Suppressor macrophage treated with lipopolysaccharide for 4 hours (primary cell): ENCODE measurements at regions not wholly inside any gene's neighbourhood (a gene's known extent, or its start where the extent isn't known, plus 50 kb on each side); places are given as distances from the start of the nearest gene placed in this dataset.

Experiments used
- DNase-seq: peaks from one replicate; pipeline ENCODE4 v3.0.0-alpha.2; 2020

DNA sequence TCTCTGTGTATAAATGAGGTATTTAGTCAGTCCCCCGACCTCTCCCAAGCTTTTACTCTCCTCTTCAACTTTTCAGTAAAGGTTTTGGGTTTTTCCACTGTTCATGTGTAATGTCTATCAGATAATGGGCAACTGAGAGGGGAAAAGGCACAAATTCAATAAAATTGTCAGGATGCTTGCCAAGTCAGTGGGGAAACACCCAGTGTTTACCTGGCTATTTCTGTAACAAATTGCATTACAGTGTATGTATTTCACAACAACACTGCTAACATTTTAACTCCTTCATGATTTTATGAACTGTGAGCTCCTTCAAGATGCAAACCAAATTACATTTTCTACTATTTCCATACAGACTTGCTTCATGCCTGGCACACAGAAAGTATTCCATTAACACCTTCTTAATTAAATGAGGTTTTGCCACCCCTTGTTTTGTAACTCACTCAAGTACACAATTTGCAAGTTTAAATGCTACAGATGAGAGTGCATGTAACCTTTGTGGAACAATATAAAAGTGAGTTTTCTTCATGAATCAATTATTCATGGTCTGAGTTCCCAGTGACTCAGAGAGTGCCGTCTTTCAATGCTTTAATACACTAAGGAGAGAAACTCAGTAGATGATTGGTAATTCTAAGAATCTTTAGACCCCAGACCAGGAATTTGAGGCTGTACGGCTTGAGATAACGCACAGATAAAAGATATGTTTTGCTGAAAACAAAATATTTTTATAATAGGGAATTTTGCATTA, 149.8 kb upstream of the TLL1 start:
- DNase-seq = no peak

DNA sequence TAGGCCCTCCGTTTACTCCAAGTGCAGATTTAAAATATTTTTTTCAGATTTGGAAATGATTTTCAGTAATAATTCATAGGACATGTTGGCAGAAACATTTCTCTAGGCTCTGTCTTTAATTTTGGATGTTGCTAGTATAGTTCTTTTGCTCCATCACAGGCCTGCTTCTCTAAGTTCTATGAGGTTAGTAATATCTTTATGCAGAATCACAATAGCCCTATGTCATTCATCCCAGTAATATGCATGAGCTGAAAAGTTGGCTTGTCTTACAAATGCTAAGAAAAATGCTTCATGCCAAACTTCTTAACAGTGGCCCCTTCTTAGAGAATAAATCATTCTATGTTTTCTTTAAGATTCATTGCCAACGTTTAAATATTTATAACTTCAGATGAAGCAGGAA, 148.3 kb upstream of the TLL1 start:
- no peak for DNase-seq

DNA sequence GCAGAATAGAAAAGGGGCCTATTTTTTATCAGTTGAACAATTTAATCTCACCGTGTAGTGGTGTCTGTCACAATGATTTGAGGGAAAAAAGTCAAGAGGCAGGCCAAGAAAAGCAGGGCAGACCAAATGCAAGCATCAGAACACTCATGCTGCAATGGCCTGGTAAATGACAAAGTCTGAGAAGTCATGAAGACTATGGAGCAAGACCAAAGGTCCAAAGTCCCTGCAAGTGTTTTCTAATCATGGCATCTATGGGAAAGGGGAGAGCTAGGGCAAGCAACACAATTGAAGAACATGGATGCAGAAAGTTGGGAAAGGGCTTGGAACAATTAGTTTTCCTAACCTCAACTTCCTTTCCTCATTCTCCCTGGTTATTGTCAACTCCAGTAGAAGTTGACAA, 147.7 kb upstream of the TLL1 start:
- DNase-seq = no peak

DNA sequence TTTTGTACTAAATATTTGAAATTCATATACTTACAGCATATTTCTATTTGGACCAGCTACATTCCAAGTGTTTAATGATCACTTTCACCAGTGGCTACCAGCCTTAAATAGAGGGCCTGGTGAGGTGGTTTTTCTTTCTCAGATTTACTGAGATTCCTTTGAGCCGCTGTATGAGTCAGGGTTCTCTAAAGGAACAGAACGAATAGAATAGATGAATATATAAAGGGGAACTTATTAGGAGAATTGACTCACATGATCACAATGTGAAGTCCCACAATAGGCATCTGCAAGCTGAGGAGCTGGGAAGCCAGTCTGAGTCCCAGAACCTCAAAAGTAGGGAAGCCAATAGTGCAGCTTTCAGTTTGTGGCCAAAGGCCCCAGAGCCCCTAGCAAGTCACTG, 146.2 kb upstream of the TLL1 start:
- DNase-seq = no peak

DNA sequence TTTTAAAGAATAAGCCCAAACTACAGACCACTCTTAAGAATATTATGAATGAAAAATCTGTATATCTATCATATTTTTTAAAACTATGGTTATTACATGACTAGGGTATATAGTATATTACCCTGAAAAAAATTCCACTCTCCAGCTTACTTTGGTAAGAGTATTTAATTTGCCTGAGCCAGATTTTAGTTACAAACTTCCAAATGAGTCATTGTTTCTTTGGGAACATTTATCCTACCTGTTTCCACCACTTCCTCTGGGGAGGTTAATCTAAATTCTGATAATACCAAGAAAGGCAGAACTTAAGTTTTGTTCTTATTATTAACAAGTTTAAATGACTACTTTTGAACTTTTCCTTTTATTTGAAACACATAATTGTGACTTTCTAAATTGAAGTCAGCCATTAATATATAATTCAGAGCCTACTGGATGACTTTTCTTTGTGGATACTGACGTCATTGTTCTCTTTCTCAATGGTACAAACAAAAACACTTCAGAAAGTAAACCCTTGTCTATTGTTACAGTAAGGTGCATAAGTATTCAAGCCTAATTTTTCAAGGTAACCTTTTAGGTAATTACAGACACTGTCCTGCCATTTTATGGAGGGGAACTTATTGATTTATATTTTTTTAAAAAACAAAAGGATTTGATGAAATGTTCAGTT, 135.6 kb upstream of the TLL1 start:
- DNase-seq = no peak

DNA sequence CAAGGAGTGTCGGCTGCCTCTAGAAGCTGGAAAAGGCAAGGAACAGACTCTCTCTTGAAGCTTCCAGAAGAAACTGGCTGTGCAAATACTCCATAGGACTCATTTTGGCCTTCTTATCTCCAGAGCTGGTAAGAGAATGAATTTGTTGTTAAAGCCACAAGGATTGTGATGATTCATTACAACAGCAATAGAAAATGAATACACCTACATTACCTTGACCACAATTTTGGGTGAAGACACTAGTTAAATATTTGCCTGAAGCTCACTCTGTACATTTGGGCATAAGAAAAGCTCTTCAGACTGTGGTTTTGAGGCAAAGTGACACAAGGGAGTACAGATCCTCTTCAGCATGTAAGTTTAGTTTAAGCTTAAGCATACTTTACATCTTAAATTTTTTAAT, 134.5 kb upstream of the TLL1 start:
- no peak for DNase-seq

DNA sequence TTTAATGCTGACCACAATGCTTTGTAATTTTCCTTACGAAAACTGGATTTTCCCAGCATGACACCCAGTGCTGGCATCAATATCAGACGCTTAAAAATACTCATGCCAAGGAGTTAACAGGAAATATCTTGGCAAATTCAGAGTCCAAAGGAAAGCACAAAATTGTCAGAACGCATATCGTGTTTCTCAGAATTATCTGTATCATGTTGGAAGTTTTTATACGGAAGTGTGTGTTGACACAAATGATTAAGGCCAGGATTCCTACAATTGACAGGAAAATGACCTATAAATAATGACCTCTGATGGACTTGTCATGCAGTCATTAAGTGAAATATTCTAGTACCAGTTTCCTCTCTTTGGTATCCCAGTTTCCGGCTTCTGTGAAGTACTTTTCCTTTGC, 132.1 kb upstream of the TLL1 start:
- DNase-seq = no peak

DNA sequence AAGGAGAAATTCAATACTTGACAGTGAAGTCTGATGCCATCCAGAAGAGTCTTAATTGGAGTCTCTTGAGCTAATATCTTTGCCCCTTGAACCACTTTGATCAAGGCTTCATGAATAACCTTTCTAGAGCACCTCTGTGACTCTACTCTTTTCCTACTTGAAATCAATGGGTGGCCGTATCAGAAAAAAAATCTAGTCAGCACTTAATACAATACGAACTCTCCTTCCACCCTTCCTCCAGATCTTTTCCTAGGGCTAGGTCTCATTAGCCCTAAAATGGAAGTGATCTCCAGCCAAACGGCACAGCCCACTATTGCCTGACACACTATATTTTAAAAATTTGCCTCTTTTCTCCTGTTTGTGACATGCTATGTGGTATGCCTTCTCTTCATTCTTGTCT, 129.6 kb upstream of the TLL1 start:
- no peak for DNase-seq

DNA sequence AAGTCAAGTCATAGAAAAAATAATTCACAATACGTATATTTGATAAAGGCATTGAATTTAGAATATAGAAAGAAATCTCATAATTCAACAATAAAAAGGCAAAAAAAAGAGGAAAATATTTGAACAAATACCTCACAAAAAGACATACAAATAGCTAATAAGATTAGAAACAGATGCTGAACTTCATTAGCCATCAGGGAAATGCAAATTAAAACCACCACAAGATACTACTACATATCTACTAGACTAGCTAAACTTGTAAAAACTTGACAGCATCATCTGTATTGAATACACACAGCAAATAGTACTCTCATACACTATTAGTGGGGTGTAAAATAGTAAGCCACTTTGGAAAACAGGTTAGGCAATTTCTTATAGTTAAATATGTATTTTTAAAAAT, 128.7 kb upstream of the TLL1 start:
- no peak for DNase-seq

DNA sequence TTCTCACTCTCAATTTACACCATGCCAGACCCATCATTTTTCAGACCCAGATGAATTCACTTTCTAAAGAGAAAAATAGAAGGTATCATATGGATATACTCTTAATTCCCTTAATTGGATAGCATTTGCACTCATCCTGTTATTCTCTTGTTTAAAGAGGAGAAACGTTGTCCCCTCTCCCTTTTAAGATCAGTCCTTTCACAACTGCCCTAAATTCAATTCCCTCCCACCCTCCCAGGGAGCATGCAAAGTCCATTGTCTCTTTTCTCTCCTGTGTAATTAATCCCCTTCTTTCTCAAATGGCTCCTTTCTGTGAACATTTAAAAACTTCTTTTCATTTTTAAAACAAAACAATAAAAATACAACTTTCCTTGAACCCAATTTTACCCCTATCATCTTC, 124.7 kb upstream of the TLL1 start:
- no peak for DNase-seq

DNA sequence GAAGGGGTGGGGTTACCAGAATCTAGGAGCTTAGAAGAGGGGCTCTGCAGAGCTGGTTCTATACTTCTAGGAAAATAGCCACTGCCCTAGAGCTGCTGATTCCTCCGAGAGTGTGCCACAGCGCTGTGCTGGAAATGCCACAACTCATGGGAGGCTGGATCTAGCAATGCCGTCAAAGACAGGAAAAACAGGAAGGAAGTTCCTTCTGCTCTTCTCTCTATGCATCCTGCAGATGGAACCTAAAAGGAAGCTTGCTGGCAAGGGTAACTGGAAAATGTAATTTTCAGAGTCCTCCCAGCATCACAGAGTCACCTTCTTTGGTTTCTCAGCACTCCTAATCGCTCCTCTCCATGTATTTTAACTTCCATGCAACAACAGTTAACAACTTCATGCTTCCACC, 121.2 kb upstream of the TLL1 start:
- DNase-seq = no peak

DNA sequence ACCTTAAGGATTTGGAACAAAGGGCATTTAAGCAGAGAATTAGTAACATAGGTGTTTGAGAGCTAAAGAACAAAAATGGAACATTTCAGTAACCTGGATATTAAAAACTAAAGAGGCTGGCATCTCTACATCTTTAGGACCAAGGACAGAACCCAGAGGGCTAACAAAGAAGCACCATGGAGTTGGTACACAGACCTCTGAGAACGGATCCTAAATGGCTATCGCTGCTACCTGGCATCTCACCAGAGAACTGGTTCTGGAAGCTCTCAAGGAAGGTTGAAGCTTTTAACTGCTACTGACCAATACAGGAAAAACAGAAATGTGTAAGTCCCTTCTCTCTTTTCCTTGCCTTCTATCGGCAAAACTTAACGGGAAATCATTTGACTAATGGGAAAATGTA, 118.4 kb upstream of the TLL1 start:
- no peak for DNase-seq

DNA sequence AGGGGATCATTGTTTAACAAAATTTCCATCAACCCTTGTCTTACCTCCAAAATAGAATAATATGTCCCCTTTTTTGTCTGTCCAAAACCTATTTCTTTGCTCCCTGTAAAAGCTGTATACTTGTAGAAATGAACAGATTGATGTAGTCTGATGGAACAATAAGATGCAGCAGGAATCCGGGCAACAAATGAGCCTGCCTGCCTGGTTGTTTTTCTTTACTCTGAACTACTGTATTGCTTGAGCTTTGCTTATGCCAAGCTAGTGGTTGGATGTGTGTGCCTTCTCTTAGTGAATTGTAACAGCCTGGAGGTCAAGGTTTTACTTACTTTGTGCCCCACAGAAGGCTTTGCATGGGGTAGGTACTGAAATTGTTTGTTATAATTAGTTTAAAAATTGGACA, 116.2 kb upstream of the TLL1 start:
- DNase-seq = no peak

DNA sequence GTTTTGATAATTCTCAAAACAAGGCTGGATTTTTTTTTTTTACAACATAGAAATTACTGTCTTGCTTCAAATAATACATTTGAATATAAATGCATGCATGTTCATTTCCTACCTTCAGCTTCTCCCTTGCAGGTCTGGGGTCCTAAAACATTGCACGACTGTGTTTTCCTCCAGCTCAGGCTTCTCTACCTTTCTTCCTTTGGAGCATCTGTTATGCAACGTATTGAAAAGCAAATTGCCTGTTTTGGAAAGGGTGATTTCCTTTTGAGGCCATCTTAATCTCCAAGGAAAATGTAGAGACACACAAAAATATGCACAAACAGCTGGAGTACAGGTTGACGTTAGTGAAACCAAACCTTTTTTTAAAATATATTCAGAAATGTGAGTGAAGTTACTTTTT, 115.6 kb upstream of the TLL1 start:
- no peak for DNase-seq

DNA sequence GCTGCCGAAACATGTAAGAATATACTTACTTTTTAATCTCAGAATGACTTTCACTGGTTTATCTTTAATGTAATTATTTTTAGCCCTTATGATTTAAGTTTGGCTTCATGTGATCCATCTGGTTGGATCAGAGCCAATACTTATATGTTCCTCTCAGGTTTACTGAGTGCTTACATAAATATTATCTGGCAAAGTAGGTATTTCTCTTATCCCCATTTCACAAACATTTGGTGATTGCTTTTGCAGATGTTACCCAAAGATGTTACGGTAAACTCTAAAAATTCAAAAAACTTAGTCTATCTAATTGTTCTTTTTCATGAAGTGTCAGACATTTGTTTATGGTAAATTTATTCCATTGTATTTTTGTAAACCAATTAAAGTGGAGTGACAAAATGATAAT, 115.0 kb upstream of the TLL1 start:
- no peak for DNase-seq

DNA sequence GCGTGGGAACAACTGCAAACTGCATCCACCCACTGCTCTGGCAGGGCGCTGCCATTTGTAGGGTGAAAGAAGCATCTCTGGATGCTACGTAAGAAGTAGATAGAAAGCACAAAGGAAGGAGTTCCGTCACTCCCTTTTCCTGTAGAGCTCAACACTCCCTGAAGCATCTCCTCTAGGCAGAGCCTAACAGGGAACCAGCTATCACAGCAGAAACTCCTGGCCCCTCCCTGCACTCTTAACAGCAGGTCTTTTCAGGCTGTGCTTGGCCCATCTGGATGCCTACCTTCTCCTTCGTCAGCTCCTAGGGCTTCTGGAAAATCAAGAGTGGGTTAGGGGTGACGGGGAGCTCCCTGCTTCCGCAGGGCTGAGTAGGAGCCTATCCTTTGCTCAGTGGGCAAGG, 112.9 kb upstream of the TLL1 start:
- DNase-seq = no peak

DNA sequence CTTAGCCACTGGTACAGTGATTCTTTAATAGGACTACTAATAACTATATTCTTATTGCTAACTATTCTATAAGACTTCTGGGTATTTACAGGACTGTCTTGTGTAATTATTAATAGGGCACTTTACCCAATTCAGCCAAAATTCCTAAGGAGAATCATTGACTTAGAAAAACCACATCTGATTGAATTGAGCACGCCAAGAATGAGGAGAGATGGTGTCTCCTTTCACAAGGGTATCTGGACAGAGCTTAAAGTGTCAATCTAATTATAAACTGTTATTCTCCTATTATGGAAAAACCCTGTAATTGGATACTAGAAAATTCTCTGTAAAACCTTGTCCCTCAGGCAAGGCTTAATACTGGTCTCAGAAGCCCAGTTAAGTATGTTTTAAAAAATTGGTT, 111.1 kb upstream of the TLL1 start:
- DNase-seq = no peak

DNA sequence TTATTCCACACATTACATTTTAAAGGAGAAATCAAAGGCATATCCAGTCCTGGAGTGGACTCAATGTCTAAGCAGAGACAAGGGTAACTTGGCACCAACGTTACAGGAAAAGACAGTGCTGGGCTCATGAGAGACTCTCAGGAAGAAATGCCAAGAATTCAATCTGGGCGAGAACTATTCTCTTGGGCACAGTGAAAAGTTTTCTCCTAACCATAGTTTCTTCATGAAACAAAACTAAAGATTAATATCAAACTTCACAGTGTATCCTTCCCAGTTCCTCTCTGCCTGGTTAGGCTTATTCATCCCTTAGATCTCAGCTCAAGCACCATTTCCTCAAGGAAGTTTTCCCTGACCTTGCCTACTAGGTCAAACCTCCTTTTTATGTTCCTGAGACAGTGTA, 109.4 kb upstream of the TLL1 start:
- no peak for DNase-seq

DNA sequence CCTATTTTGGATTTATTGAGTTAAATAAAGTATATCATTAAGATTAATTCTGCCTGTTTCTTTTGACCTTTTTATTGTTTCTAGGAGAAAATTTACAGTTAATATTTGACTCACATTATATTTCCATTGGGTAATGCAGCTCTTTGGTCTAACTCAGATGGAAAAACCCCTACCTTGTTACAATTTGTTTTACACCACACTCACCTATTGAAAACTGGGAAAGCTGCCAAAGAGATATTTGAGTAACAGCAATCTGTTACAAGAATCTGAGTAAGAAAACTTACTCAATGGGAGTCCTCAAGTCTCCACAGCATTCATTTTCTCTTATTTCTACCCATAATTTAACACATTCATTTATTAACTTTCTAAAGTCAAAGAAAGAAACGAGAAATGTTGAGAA, 108.0 kb upstream of the TLL1 start:
- DNase-seq = no peak

DNA sequence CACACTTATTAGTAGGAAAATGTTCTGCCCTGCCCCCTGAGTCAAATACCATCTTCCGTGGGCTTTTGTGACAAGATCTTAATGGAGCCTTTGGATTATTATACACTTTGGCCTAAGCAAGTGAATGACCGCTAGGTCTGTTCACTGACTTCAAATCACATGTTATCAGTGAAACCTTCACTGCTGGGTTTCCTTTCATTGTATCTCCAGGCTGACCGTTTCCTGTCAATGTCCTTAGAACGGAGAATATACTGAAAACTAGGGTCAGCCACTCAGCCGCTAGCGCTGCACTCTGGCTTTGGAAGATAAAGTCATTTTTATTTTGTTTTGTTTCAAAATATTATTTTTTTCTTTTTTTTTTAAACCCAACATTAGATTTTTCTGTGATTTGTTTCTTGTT, 107.0 kb upstream of the TLL1 start:
- DNase-seq = no peak

DNA sequence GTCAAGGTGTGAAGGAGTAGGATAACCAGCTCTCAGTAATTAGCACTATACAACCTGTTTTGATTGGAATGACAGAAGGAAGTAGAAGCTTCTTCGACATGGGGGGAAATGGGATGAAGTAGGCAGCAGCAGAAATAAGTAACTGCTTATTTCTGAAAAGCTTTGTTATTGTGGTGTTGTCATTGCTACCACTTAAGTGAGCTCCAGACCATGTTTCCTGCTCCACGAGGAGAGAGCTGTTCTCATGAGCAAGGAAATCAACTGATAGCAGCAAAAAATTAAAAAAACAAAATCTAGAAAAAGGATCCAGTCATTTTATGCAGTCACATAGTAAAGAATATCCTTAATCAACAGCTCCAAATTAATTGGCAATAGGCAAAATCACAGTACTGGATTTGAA, 106.1 kb upstream of the TLL1 start:
- no peak for DNase-seq

DNA sequence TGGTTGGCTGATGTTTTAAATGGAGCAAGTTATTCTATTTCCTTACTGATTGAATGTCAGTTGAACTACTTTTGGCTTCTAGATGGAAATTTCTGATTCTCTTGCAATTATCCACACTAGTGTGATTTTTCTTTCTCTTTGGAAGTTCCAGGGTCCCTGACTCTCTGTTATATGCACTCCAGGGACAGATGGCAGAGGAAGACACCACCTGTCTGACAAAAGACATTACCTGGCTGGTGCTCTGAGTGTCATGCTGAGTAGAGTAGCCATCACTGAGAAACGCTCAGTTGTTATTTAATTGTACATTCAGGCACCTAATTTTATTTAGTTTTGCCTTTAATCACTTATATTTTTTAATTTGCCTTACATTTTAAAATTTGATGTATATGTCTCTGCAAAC, 105.4 kb upstream of the TLL1 start:
- no peak for DNase-seq

DNA sequence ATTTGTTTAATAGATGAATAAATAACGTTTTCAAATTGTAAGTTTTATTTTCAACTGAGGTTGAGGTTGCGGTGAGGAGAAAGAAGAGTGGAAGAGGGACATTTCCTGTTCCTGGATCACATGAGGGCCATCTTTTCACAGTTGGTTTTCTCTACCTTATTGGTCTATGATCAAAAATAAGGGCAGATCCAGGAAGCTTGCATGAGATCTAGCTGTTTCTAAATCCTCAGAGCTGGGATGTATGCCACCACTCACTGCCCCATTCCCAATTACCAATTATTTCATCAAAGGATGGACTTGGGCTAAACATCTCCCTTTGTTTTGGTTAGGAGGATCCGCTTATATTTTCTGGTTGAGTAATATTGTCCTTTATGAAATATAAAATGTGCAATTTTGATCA, 104.8 kb upstream of the TLL1 start:
- DNase-seq = no peak

DNA sequence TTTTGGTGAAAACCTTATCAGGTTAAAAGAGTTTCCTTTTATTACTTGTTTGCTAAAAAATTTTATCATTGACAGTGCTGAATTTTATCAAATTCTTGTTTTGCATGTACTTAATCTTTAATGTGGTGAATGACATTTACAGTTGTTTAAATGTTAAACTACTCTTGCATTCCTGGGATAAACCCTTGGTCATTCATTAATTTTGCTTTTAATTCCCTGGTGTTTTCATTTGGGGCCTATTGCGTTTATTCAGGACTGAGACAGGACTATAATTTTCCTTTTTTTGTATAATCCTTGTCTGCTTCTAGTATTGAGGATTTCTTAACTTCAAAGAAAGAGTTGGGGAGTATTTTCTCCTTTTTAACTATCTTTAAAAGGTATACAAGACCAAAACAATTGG, 98.7 kb upstream of the TLL1 start:
- no peak for DNase-seq

DNA sequence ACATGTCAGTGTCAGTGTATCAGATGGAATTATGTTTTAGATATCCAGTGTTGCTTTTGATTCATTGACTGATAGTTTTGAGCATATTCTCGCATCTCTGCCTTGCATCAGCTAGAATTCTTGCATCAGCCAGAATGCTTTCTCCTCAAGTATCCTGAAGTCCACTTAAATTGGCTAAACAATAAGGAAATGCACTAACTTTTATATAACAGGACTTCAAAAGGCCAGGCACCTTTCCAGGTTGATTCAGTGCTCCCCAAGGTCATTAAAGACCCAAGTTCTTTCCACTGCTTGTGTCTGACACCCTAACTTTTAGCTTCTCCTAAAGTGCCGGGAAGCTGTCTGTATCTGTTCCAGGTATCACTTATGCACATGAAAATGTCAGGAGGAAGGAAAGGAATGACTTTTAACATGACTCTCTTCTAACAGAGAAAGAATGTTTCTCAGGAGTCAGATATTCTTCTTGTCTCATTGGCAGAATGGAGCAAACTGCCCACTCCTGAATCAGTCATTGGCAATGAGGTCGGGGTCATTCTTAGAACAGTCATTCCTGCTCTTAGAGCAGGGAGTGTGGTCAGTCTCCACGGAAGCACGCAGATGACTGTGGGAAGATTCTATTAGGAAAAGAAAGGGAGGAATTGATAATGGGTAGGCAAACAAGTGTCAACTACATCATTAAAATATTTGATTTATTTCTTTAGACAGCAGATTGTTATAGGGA, 92.9 kb upstream of the TLL1 start:
- DNase-seq = no peak
